ENCODE measurements at regions not wholly inside any gene's neighbourhood (a gene's known extent, or its start where the extent isn't known, plus 50 kb on each side); places are given as distances from the start of the nearest gene placed in this dataset.

DNA sequence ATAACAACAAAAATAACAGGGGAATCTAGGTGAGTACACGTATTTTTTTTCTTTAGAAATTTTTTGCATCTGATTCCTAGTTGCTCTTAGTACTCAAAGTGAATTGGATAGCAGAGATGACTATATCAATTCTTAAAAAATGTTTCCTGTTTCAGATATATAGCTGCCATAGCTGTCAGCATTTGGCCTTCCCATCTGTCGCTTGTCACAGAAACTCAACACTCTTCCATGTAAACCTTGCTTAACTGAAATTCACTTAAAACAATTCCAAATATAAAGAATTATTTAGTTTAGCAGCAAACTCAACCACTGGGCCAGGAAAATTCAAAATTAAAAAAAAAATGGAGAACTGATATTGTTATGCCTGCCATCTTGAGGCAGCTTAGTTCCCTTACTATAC lies 807.5 kb downstream of the IGSF11 start:
- H2AFZ ChIP-seq (ENCODE audit: low read depth, low read length) = no peak overlapping the region
- no peaks in the 10 kb centered on the region for H3K27me3 Mint-ChIP-seq (ENCODE audit: low read depth, unreplicated experiment)
- no peaks in the 10 kb centered on the region for H3K4me1 Mint-ChIP-seq (ENCODE audit: low read depth, unreplicated experiment)
- no peaks in the 10 kb centered on the region for H3K9me3 ChIP-seq (ENCODE audit: insufficient read depth, low read depth, low read length)
- H3K27ac ChIP-seq (ENCODE audit: low read depth, low read length) = no peak overlapping the region
- no peaks in the 10 kb centered on the region for H3K27me3 ChIP-seq (ENCODE audit: insufficient read depth, low read length)
- no peaks in the 10 kb centered on the region for H3K36me3 Mint-ChIP-seq (ENCODE audit: low read depth, unreplicated experiment)
- no peak overlapping the region for H3K27ac Mint-ChIP-seq (ENCODE audit: unreplicated experiment)
- FAIRE-seq (no peak), DNase-seq (ENCODE audit: low read depth) (no peak)
- H3K4me3 Mint-ChIP-seq (ENCODE audit: unreplicated experiment) = no peak overlapping the region
- no peak overlapping the region for H3K4me2 ChIP-seq (ENCODE audit: low read length)
- H3K36me3 ChIP-seq (ENCODE audit: insufficient read depth, low read length) = no peaks in the 10 kb centered on the region
- TF ChIP-seq, protein P1, sequence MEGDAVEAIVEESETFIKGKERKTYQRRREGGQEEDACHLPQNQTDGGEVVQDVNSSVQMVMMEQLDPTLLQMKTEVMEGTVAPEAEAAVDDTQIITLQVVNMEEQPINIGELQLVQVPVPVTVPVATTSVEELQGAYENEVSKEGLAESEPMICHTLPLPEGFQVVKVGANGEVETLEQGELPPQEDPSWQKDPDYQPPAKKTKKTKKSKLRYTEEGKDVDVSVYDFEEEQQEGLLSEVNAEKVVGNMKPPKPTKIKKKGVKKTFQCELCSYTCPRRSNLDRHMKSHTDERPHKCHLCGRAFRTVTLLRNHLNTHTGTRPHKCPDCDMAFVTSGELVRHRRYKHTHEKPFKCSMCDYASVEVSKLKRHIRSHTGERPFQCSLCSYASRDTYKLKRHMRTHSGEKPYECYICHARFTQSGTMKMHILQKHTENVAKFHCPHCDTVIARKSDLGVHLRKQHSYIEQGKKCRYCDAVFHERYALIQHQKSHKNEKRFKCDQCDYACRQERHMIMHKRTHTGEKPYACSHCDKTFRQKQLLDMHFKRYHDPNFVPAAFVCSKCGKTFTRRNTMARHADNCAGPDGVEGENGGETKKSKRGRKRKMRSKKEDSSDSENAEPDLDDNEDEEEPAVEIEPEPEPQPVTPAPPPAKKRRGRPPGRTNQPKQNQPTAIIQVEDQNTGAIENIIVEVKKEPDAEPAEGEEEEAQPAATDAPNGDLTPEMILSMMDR (IDR thresholded peaks at IDR 0.05; ENCODE audit: insufficient read depth, low read depth, low read length) = no peak
- no peak for TF ChIP-seq EZH2 (IDR thresholded peaks at IDR 0.05; ENCODE audit: insufficient read depth, low read length)
- H3K4me1 ChIP-seq (ENCODE audit: insufficient read depth, low read length) = no peaks in the 10 kb centered on the region
- H3K9ac ChIP-seq (ENCODE audit: low read length) = no peak overlapping the region
- peaks cover 5% of the 10 kb centered on the region for H3K9me3 Mint-ChIP-seq (ENCODE audit: unreplicated experiment)
- no peak overlapping the region for H3K4me3 ChIP-seq (ENCODE audit: insufficient read depth, low read depth, low read length)
- H3K79me2 ChIP-seq (ENCODE audit: insufficient read depth, low read length) = no peaks in the 10 kb centered on the region
- no peaks in the 10 kb centered on the region for H4K20me1 ChIP-seq (ENCODE audit: insufficient read depth, low read length)

DNA sequence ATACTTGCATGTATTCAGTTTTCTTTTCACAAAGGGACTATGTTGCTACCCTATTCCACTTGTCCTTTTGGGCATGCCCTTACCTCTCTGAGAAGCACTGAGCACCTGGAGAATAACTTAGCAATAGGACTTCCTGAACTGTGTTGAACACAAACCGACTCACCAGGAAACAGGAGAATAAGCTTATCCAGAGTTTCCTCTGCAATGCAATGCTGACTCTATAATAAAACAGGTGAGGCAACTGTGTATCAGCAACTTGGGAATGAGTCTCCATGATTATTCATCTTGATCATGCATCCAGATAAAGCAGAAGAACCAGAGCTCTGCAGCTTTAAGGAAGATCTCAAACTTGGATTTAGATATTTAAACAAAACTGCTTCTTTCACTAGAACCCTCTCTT lies 806.5 kb downstream of the IGSF11 start:
- no peak for DNase-seq (ENCODE audit: low read depth)
- Histone ChIP-seq H3K79me2 (ENCODE audit: insufficient read depth, low read length) (no peaks in the 10 kb centered on the region), H3K27me3 (ENCODE audit: insufficient read depth, low read length) (no peaks in the 10 kb centered on the region), H3K36me3 (ENCODE audit: insufficient read depth, low read length) (no peaks in the 10 kb centered on the region), H3K9ac (ENCODE audit: low read length) (no peak overlapping the region), H3K4me1 (ENCODE audit: insufficient read depth, low read length) (no peaks in the 10 kb centered on the region), H4K20me1 (ENCODE audit: insufficient read depth, low read length) (no peaks in the 10 kb centered on the region), H2AFZ (ENCODE audit: low read depth, low read length) (no peak overlapping the region), H3K4me2 (ENCODE audit: low read length) (no peak overlapping the region), H3K27ac (ENCODE audit: low read depth, low read length) (no peak overlapping the region), H3K4me3 (ENCODE audit: insufficient read depth, low read depth, low read length) (no peak overlapping the region), H3K9me3 (ENCODE audit: insufficient read depth, low read depth, low read length) (no peaks in the 10 kb centered on the region)
- Mint-ChIP-seq H3K36me3 (ENCODE audit: low read depth, unreplicated experiment) (no peaks in the 10 kb centered on the region), H3K9me3 (ENCODE audit: unreplicated experiment) (no peaks in the 10 kb centered on the region), H3K27ac (ENCODE audit: unreplicated experiment) (no peak overlapping the region), H3K4me3 (ENCODE audit: unreplicated experiment) (no peak overlapping the region), H3K27me3 (ENCODE audit: low read depth, unreplicated experiment) (no peaks in the 10 kb centered on the region), H3K4me1 (ENCODE audit: low read depth, unreplicated experiment) (no peaks in the 10 kb centered on the region)
- TF ChIP-seq EZH2 (IDR thresholded peaks at IDR 0.05; ENCODE audit: insufficient read depth, low read length) = no peak
- TF ChIP-seq, protein P1 (IDR thresholded peaks at IDR 0.05; ENCODE audit: insufficient read depth, low read depth, low read length) = no peak
- FAIRE-seq = no peak

DNA sequence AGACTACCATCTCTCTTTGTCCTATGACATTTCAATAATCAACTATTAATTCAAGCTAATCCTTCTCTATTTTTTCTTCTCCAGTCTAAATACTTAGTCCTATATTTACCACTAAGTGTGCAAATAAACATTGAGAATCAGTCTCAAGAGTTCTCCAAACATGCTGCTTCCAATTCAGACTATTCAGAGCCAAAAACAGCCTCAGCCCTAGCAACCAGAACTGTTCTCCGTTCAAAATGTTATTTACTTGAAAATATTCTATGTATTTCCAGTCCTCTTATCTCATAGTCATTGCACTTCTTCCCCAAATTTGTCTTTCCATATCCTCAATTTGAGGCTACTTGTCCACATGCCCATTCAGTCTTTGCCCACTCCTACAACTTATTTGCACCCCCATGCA lies 805.5 kb downstream of the IGSF11 start:
- H3K9ac ChIP-seq (ENCODE audit: low read length) = no peak overlapping the region
- H3K4me3 ChIP-seq (ENCODE audit: insufficient read depth, low read depth, low read length) = no peak overlapping the region
- no peak overlapping the region for H3K27ac ChIP-seq (ENCODE audit: low read depth, low read length)
- Mint-ChIP-seq H3K9me3 (ENCODE audit: unreplicated experiment) (no peaks in the 10 kb centered on the region), H3K27me3 (ENCODE audit: low read depth, unreplicated experiment) (no peaks in the 10 kb centered on the region), H3K27ac (ENCODE audit: unreplicated experiment) (no peak overlapping the region), H3K4me1 (ENCODE audit: low read depth, unreplicated experiment) (no peaks in the 10 kb centered on the region), H3K36me3 (ENCODE audit: low read depth, unreplicated experiment) (no peaks in the 10 kb centered on the region), H3K4me3 (ENCODE audit: unreplicated experiment) (no peak overlapping the region)
- H3K36me3 ChIP-seq (ENCODE audit: insufficient read depth, low read length) = no peaks in the 10 kb centered on the region
- FAIRE-seq (no peak), DNase-seq (ENCODE audit: low read depth) (no peak)
- no peaks in the 10 kb centered on the region for H3K27me3 ChIP-seq (ENCODE audit: insufficient read depth, low read length)
- no peak for TF ChIP-seq EZH2 (IDR thresholded peaks at IDR 0.05; ENCODE audit: insufficient read depth, low read length)
- TF ChIP-seq, protein P1 (IDR thresholded peaks at IDR 0.05; ENCODE audit: insufficient read depth, low read depth, low read length) = no peak
- no peaks in the 10 kb centered on the region for H3K79me2 ChIP-seq (ENCODE audit: insufficient read depth, low read length)
- H3K4me2 ChIP-seq (ENCODE audit: low read length) = no peak overlapping the region
- no peaks in the 10 kb centered on the region for H3K9me3 ChIP-seq (ENCODE audit: insufficient read depth, low read depth, low read length)
- H3K4me1 ChIP-seq (ENCODE audit: insufficient read depth, low read length) = no peaks in the 10 kb centered on the region
- no peak overlapping the region for H2AFZ ChIP-seq (ENCODE audit: low read depth, low read length)
- no peaks in the 10 kb centered on the region for H4K20me1 ChIP-seq (ENCODE audit: insufficient read depth, low read length)

Data from astrocyte (in vitro differentiated cells and primary cell).